ENCODE measurements at regions not wholly inside any gene's neighbourhood (a gene's known extent, or its start where the extent isn't known, plus 50 kb on each side); places are given as distances from the start of the nearest gene placed in this dataset.

DNA sequence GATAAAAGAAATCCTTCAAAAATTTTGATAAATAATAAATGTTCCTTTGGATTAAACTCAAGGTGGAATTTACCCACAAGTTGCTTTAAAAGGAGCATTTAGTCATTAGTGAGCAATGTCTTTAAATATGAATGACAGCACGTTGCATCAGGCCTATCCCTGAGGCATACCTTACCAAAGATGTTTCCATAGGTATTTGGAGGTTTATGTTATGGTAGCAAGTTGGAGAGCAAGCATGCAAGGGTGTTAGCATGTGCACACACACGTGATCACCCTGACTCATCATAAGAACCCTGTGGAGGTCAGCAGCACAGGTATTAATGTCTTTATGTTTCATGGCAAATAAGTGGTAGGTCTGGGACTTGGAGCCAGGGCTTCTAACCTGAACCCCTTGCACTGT is 159.9 kb downstream of the ACTR3 start:
- Histone ChIP-seq H2AK5ac (ENCODE audit: low read length) (no peak overlapping the region), H3K9ac (ENCODE audit: low read length) (no peak overlapping the region), H3K14ac (ENCODE audit: low read length) (no peak overlapping the region), H3K9me3 (ENCODE audit: insufficient read depth, low read depth, low read length) (no peaks in the 10 kb centered on the region), H3K79me1 (ENCODE audit: low read length) (no peaks in the 10 kb centered on the region), H4K8ac (ENCODE audit: low read depth, low read length) (no peak overlapping the region), H3K18ac (ENCODE audit: low read length) (no peak overlapping the region), H3K27me3 (ENCODE audit: insufficient read depth, low read length) (no peaks in the 10 kb centered on the region), H3K4me1 (ENCODE audit: control insufficient read depth in 1 of 2, insufficient read depth in 2 of 2, low read length in 2 of 2) (no peaks in the 10 kb centered on the region), H3K79me2 (ENCODE audit: control insufficient read depth, insufficient read depth, low read length, poor library complexity) (no peaks in the 10 kb centered on the region), H2AFZ (ENCODE audit: insufficient read depth, low read length, poor library complexity) (no peak overlapping the region), H3K4ac (ENCODE audit: low read depth, low read length) (no peak overlapping the region), H3K4me3 (ENCODE audit: low read depth, low read length) (no peak overlapping the region), H4K91ac (ENCODE audit: low read depth, low read length) (no peak overlapping the region), H3K27ac (ENCODE audit: low read depth, low read length) (no peak overlapping the region), H4K12ac (ENCODE audit: low read depth, low read length) (no peak overlapping the region), H2BK5ac (ENCODE audit: low read depth, low read length, poor library complexity) (no peak overlapping the region), H3K23ac (ENCODE audit: low read length) (no peak overlapping the region), H2BK12ac (ENCODE audit: low read length) (no peak overlapping the region), H3K4me2 (ENCODE audit: low read length) (no peak overlapping the region), H2BK120ac (ENCODE audit: insufficient read depth, low read length, poor library complexity) (no peak overlapping the region), H3K36me3 (ENCODE audit: control insufficient read depth in 1 of 2, insufficient read depth in 2 of 2, low read length in 2 of 2) (no peaks in the 10 kb centered on the region)
- peak; percentile 86 to 92 for DNase-seq
- no CpG with 5 or more reads among the region's 2 CpGs for WGBS (ENCODE audit: extremely low coverage, insufficient coverage, insufficient read length)

DNA sequence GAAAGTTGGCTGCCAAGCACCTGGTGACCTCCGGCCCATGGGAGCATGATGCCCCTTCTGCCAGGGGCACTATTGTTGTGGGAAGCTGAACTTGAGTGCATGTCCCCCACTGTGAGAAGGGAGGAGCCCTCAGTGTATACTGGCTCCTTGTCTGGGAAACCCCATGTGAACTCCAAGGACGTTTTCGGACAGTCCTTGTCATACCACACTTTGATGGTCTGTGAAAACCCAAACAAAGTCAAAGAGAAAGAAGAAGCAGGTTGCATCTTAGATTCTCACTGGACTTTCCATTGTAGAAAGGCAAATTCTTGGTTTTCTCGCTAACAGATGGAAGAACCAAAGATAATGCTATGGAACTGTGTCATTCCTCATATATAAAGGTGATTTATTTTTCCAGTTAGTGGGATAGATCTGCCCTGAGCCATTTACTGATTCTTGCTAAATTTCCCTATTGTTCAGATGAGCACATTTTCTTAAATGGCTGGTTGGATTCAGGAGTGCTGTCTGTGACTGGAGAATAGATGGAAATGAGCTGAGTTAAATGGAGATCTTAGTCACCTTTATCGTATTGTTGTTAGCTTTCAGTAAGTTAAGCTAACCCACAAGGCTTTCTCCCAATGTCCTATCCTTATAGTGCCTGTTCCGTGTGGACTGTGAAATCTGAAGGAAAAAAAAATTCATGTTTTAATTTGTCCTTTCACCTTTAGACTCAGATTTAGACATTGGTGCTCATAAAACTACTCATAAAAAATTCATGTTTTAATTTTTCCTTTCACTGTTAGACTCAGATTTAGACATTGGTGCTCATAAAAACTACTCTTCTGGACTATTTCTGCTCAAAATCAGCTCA is 166.6 kb downstream of the ACTR3 start:
- Histone ChIP-seq H3K18ac (ENCODE audit: low read length) (no peak overlapping the region), H3K4me1 (ENCODE audit: control insufficient read depth in 1 of 2, insufficient read depth in 2 of 2, low read length in 2 of 2) (no peaks in the 10 kb centered on the region), H3K79me2 (ENCODE audit: control insufficient read depth, insufficient read depth, low read length, poor library complexity) (no peaks in the 10 kb centered on the region), H3K4me2 (ENCODE audit: low read length) (no peak overlapping the region), H3K4me3 (ENCODE audit: low read depth, low read length) (no peak overlapping the region), H3K27ac (ENCODE audit: low read depth, low read length) (no peak overlapping the region), H4K91ac (ENCODE audit: low read depth, low read length) (no peak overlapping the region), H3K36me3 (ENCODE audit: control insufficient read depth in 1 of 2, insufficient read depth in 2 of 2, low read length in 2 of 2) (no peaks in the 10 kb centered on the region), H2BK12ac (ENCODE audit: low read length) (no peak overlapping the region), H4K12ac (ENCODE audit: low read depth, low read length) (no peak overlapping the region), H3K4ac (ENCODE audit: low read depth, low read length) (no peak overlapping the region), H3K23ac (ENCODE audit: low read length) (no peak overlapping the region), H3K79me1 (ENCODE audit: low read length) (no peaks in the 10 kb centered on the region), H4K8ac (ENCODE audit: low read depth, low read length) (no peak overlapping the region), H2AFZ (ENCODE audit: insufficient read depth, low read length, poor library complexity) (no peak overlapping the region), H3K14ac (ENCODE audit: low read length) (no peak overlapping the region), H3K9me3 (ENCODE audit: insufficient read depth, low read depth, low read length) (peaks cover 1% of the 10 kb centered on the region), H2BK5ac (ENCODE audit: low read depth, low read length, poor library complexity) (no peak overlapping the region), H2BK120ac (ENCODE audit: insufficient read depth, low read length, poor library complexity) (no peak overlapping the region), H2AK5ac (ENCODE audit: low read length) (no peak overlapping the region), H3K9ac (ENCODE audit: low read length) (no peak overlapping the region), H3K27me3 (ENCODE audit: insufficient read depth, low read length) (no peaks in the 10 kb centered on the region)
- WGBS (ENCODE audit: extremely low coverage, insufficient coverage, insufficient read length), result no CpG with 5 or more reads among the region's 6 CpGs
- no peak for DNase-seq

DNA sequence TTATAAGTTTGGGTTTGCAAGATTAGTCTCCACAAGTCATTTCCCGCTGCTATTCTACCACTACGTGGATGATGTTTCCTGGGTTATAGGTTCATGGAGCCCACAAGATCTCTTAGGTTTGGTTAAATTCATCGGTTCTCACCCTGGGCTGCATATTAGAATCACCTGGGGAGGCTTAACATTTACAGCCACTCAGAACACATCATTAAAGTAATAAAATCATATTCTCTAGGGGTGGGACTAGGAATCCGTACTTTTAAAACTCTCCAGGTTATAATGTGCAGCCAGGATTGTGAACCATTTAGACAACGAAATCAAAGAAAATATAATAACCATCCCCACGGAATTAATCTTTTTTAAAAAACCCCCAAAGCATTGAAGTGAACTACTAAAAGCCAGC is 167.7 kb downstream of the ACTR3 start:
- H3K18ac ChIP-seq (ENCODE audit: low read length), result no peak overlapping the region
- H3K36me3 ChIP-seq (ENCODE audit: control insufficient read depth in 1 of 2, insufficient read depth in 2 of 2, low read length in 2 of 2), result no peaks in the 10 kb centered on the region
- H4K91ac ChIP-seq (ENCODE audit: low read depth, low read length), result no peak overlapping the region
- no peak overlapping the region for H2AK5ac ChIP-seq (ENCODE audit: low read length)
- H2AFZ ChIP-seq (ENCODE audit: insufficient read depth, low read length, poor library complexity), result no peak overlapping the region
- H2BK120ac ChIP-seq (ENCODE audit: insufficient read depth, low read length, poor library complexity), result no peak overlapping the region
- peaks cover 2% of the 10 kb centered on the region for H3K9me3 ChIP-seq (ENCODE audit: insufficient read depth, low read depth, low read length)
- no CpG with 5 or more reads among the region's 6 CpGs for WGBS (ENCODE audit: extremely low coverage, insufficient coverage, insufficient read length)
- no peak overlapping the region for H3K4me2 ChIP-seq (ENCODE audit: low read length)
- H3K4me3 ChIP-seq (ENCODE audit: low read depth, low read length), result no peak overlapping the region
- no peaks in the 10 kb centered on the region for H3K79me1 ChIP-seq (ENCODE audit: low read length)
- no peak overlapping the region for H2BK5ac ChIP-seq (ENCODE audit: low read depth, low read length, poor library complexity)
- H3K27me3 ChIP-seq (ENCODE audit: insufficient read depth, low read length), result no peaks in the 10 kb centered on the region
- H4K12ac ChIP-seq (ENCODE audit: low read depth, low read length), result no peak overlapping the region
- no peak for DNase-seq
- no peak overlapping the region for H3K27ac ChIP-seq (ENCODE audit: low read depth, low read length)
- no peaks in the 10 kb centered on the region for H3K4me1 ChIP-seq (ENCODE audit: control insufficient read depth in 1 of 2, insufficient read depth in 2 of 2, low read length in 2 of 2)
- H3K4ac ChIP-seq (ENCODE audit: low read depth, low read length), result no peak overlapping the region
- H3K79me2 ChIP-seq (ENCODE audit: control insufficient read depth, insufficient read depth, low read length, poor library complexity), result no peaks in the 10 kb centered on the region
- no peak overlapping the region for H2BK12ac ChIP-seq (ENCODE audit: low read length)
- no peak overlapping the region for H3K14ac ChIP-seq (ENCODE audit: low read length)
- H3K9ac ChIP-seq (ENCODE audit: low read length), result no peak overlapping the region
- H4K8ac ChIP-seq (ENCODE audit: low read depth, low read length), result no peak overlapping the region
- no peak overlapping the region for H3K23ac ChIP-seq (ENCODE audit: low read length)

DNA sequence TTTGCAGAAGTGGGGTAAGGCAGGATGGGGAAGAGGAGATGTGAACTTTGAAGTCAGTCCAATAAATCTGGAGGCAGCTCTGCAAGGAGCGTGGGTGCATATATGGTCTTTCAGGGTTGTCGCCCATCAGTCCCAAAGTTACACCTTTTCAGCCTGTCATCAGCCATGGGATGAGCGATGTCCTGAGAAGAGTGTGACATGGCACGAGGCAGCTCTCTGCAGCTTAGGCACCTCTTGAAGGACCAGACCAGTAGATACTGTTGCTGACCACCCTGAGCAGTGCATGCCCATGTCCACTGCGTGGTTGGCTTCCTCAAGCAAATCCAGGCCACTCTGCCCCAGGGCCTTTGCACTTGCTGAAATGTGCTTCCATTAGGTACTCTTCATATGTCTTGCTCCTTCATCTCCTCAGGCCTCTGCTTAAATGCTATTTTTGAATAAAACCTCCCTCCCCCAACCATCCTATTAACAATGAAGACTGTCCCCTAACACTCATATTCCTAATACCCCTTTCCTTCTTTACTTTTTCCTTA is 171.7 kb downstream of the ACTR3 start:
- Histone ChIP-seq H2AK5ac (ENCODE audit: low read length) (no peak overlapping the region), H3K4me2 (ENCODE audit: low read length) (no peak overlapping the region), H2BK12ac (ENCODE audit: low read length) (no peak overlapping the region), H4K12ac (ENCODE audit: low read depth, low read length) (no peak overlapping the region), H3K9ac (ENCODE audit: low read length) (no peak overlapping the region), H2BK120ac (ENCODE audit: insufficient read depth, low read length, poor library complexity) (no peak overlapping the region), H3K4me3 (ENCODE audit: low read depth, low read length) (no peak overlapping the region), H4K8ac (ENCODE audit: low read depth, low read length) (no peak overlapping the region), H3K18ac (ENCODE audit: low read length) (no peak overlapping the region), H3K27ac (ENCODE audit: low read depth, low read length) (no peak overlapping the region), H3K36me3 (ENCODE audit: control insufficient read depth in 1 of 2, insufficient read depth in 2 of 2, low read length in 2 of 2) (no peaks in the 10 kb centered on the region), H2AFZ (ENCODE audit: insufficient read depth, low read length, poor library complexity) (no peak overlapping the region), H3K27me3 (ENCODE audit: insufficient read depth, low read length) (no peaks in the 10 kb centered on the region), H3K14ac (ENCODE audit: low read length) (no peak overlapping the region), H3K23ac (ENCODE audit: low read length) (no peak overlapping the region), H3K4ac (ENCODE audit: low read depth, low read length) (no peak overlapping the region), H3K79me1 (ENCODE audit: low read length) (no peaks in the 10 kb centered on the region), H3K4me1 (ENCODE audit: control insufficient read depth in 1 of 2, insufficient read depth in 2 of 2, low read length in 2 of 2) (peaks cover 0 to 2% of the 10 kb centered on the region in 2 experiments), H3K79me2 (ENCODE audit: control insufficient read depth, insufficient read depth, low read length, poor library complexity) (no peaks in the 10 kb centered on the region), H4K91ac (ENCODE audit: low read depth, low read length) (no peak overlapping the region), H2BK5ac (ENCODE audit: low read depth, low read length, poor library complexity) (no peak overlapping the region), H3K9me3 (ENCODE audit: insufficient read depth, low read depth, low read length) (peaks cover 2% of the 10 kb centered on the region)
- DNase-seq, result no peak
- WGBS (ENCODE audit: extremely low coverage, insufficient coverage, insufficient read length), result no CpG with 5 or more reads among the region's 5 CpGs

All from trophoblast cell (in vitro differentiated cells and primary cell).